Glutamatergic neuron (in vitro differentiated cells): ENCODE measurements at regions not wholly inside any gene's neighbourhood (a gene's known extent, or its start where the extent isn't known, plus 50 kb on each side); places are given as distances from the start of the nearest gene placed in this dataset.
A peak's percentile ranks its signal among the peaks of the same experiment; 100 is the strongest.

Source experiments
- DNase-seq: peaks from one replicate; pipeline ENCODE4 v3.0.0; 2022
- H3K27ac Mint-ChIP-seq: one replicate; pipeline ENCODE4 v1.8.0; 2020; ENCODE audit warnings: mild to moderate bottlenecking, mixed read lengths, inconsistent platforms; ENCODE audit not compliant: unreplicated experiment
- H3K27me3 Mint-ChIP-seq: one replicate; pipeline ENCODE4 v1.8.0; 2020; ENCODE audit warnings: mild to moderate bottlenecking, moderate library complexity, mixed read lengths, inconsistent platforms; ENCODE audit not compliant: unreplicated experiment
- H3K36me3 Mint-ChIP-seq: one replicate; pipeline ENCODE4 v1.8.0; 2020; ENCODE audit warnings: mild to moderate bottlenecking, mixed read lengths, inconsistent platforms; ENCODE audit not compliant: unreplicated experiment
- H3K4me1 Mint-ChIP-seq: one replicate; pipeline ENCODE4 v1.8.0; 2020; ENCODE audit warnings: mild to moderate bottlenecking, low read depth, mixed read lengths, inconsistent platforms; ENCODE audit not compliant: unreplicated experiment
- H3K4me3 Mint-ChIP-seq: one replicate; pipeline ENCODE4 v1.8.0; 2020; ENCODE audit warnings: mild to moderate bottlenecking, mixed read lengths, inconsistent platforms; ENCODE audit not compliant: unreplicated experiment
- H3K9me3 Mint-ChIP-seq: one replicate; pipeline ENCODE4 v1.8.0; 2020; ENCODE audit warnings: mild to moderate bottlenecking, moderate library complexity, mixed read lengths, inconsistent platforms; ENCODE audit not compliant: unreplicated experiment
- TF ChIP-seq, protein P1 (sequence below): fragments of 200-600 bp; sonication (generic); IDR thresholded peaks from one replicate; pipeline ENCODE4 v1.5.0; 2021; ENCODE audit not compliant: partially characterized antibody, unreplicated experiment

DNA sequence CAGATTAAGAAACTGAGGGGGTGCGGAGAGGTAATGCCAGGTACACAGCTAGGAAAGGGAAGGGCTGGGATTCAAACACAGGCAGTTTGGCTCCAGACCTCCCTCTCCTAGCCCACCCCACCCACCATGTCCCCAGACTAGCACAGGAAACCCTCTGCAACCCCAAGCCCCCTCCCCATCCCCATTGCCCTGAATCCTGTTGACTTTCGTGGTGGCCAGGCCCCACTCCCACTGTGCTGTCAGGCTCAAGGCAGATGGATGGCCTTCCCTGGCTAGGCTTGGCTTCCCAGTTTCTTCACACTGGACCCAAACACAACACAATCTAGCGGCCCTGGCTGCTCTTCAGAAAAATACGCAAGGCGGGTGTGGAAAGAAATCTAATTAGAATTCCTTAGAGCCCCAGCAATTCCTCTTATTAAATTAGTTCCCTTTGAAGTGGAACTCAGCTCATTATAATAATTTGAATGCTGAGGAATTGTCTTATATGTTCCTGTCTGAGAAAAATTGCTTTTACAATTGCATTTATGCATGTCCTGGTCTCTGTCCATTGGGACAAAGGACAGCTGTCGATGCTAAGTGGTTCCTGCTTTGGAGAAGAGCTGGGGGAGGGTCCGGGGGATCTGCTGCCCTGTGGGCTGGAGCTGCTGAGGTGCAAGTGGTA is 97.4 kb downstream of the SYF2 start:
- H3K9me3 Mint-ChIP-seq = peaks cover 5% of the 10 kb centered on the region
- peaks cover 3% of the 10 kb centered on the region for H3K27me3 Mint-ChIP-seq
- H3K4me1 Mint-ChIP-seq = peaks cover 24% of the 10 kb centered on the region
- peak; percentile 44 for DNase-seq
- peak overlapping the region; percentile 78 for H3K4me3 Mint-ChIP-seq
- peak overlapping the region; percentile 85 for H3K27ac Mint-ChIP-seq
- TF ChIP-seq, protein P1, sequence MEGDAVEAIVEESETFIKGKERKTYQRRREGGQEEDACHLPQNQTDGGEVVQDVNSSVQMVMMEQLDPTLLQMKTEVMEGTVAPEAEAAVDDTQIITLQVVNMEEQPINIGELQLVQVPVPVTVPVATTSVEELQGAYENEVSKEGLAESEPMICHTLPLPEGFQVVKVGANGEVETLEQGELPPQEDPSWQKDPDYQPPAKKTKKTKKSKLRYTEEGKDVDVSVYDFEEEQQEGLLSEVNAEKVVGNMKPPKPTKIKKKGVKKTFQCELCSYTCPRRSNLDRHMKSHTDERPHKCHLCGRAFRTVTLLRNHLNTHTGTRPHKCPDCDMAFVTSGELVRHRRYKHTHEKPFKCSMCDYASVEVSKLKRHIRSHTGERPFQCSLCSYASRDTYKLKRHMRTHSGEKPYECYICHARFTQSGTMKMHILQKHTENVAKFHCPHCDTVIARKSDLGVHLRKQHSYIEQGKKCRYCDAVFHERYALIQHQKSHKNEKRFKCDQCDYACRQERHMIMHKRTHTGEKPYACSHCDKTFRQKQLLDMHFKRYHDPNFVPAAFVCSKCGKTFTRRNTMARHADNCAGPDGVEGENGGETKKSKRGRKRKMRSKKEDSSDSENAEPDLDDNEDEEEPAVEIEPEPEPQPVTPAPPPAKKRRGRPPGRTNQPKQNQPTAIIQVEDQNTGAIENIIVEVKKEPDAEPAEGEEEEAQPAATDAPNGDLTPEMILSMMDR = no peak
- no peaks in the 10 kb centered on the region for H3K36me3 Mint-ChIP-seq

DNA sequence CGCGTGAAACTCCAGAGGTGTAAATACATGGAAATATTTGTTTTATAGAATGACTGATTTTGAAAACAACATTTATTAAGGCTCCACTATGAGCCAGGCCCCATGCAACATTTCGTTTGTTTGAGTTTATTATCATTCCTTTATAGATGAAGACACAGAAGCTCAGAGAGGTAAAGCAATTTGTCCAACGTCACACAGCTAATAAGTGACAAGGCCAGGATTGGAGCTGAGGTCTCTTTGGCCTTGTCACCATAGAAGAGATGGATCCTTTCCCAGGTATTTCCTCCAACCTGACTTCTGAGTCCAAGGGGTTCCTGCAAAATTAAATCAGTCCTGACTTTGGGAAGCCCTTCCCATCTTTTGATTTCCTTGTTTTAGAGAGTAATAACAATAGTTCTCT is 98.0 kb downstream of the SYF2 start:
- Mint-ChIP-seq H3K27ac (no peak overlapping the region), H3K4me1 (peaks cover 22% of the 10 kb centered on the region), H3K4me3 (no peak overlapping the region), H3K27me3 (peaks cover 3% of the 10 kb centered on the region), H3K9me3 (peaks cover 5% of the 10 kb centered on the region), H3K36me3 (no peaks in the 10 kb centered on the region)
- DNase-seq = no peak
- TF ChIP-seq, protein P1 = no peak

DNA sequence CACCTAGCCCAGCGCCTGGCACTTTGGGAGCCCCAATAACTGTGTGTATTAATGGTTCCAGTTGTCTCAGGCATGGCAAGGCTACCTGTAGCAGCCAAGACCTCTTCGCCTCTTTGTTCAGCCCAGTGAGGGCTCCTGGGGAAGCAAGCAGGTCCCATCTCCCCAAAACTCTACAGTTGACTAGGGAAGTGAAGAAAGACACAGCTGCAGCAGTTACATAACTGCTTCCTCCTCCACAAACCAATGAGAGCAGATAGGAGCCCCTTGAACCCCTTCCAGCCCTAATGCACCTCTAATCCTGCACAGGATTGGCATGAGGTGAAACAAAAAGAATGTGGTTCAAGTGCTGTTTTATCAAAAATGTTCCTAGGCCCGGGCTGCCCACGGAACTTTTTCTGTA is 100.5 kb downstream of the SYF2 start:
- Mint-ChIP-seq H3K27ac (no peak overlapping the region), H3K4me1 (peaks cover 16% of the 10 kb centered on the region), H3K9me3 (peaks cover 4% of the 10 kb centered on the region), H3K27me3 (no peaks in the 10 kb centered on the region), H3K4me3 (no peak overlapping the region), H3K36me3 (no peaks in the 10 kb centered on the region)
- DNase-seq = no peak
- TF ChIP-seq, protein P1 = no peak

DNA sequence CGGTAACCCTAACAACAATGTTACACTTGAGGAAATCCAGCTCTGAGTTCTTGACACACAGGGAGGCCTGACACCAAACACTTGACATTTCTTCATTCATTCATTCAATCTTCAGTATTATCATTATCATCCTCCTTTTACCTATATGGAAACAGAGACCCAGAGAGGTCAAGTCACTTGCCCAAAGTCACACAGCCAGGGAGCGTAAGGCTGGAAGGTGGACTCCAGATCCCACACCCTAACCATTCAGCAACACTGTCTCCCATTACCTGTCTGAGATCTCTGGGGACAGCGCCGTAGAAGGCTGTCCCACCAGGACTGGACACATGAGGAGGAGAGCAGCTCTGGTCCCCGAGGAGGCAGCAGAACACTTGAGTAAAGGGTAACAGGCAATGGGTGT is 101.4 kb downstream of the SYF2 start:
- Mint-ChIP-seq H3K36me3 (no peaks in the 10 kb centered on the region), H3K27me3 (no peaks in the 10 kb centered on the region), H3K9me3 (peaks cover 4% of the 10 kb centered on the region), H3K27ac (no peak overlapping the region), H3K4me3 (no peak overlapping the region), H3K4me1 (peaks cover 13% of the 10 kb centered on the region)
- no peak for DNase-seq
- TF ChIP-seq, protein P1 = no peak

DNA sequence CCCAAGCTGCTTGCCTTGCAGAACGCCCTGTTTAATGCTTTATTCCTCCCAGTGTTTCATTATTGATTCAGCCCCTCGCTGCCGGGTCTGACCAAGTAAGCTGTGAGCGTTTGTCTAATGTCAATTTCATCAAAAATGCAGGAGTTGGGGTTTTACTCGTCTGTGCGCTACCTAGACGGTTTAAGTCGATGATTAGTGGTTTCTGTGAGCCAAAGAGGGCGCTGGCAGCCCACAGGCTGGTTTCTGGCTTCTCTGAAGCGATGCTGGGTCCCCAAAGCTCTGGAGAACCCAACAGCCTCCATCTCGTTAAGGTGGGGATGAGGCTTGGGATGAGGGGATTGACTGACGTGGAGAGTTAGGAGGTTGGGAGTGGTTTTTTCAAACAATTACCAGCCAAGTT is 102.9 kb downstream of the SYF2 start:
- TF ChIP-seq, protein P1 = no peak
- Mint-ChIP-seq H3K27ac (no peak overlapping the region), H3K9me3 (peaks cover 2% of the 10 kb centered on the region), H3K4me1 (peaks cover 6% of the 10 kb centered on the region), H3K27me3 (no peaks in the 10 kb centered on the region), H3K36me3 (no peaks in the 10 kb centered on the region), H3K4me3 (no peak overlapping the region)
- no peak for DNase-seq
